T-helper 22 cell (primary cell): ENCODE measurements at regions not wholly inside any gene's neighbourhood (a gene's known extent, or its start where the extent isn't known, plus 50 kb on each side); places are given as distances from the start of the nearest gene placed in this dataset.

Source experiments
- DNase-seq: peaks from one replicate; pipeline ENCODE4 v3.0.0-alpha.2; 2020; ENCODE audit warnings: low read depth

GRCh38 chr6:169082817-169083507 lies 170.7 kb downstream of the THBS2 start:
- DNase-seq = no peak

GRCh38 chr6:169082093-169082492 lies 171.6 kb downstream of the THBS2 start:
- no peak for DNase-seq

- DNase-seq = no peak
These were observed 172.4 kb downstream of the THBS2 start for GRCh38 chr6:169081248-169081647.

- DNase-seq = no peak
These were observed 174.0 kb downstream of the THBS2 start for GRCh38 chr6:169079650-169080049.

GRCh38 chr6:169078399-169079145 lies 175.1 kb downstream of the THBS2 start:
- no peak for DNase-seq

- no peak for DNase-seq
These were observed 177.6 kb downstream of the THBS2 start for GRCh38 chr6:169075915-169076654.

GRCh38 chr6:169075211-169075914 lies 178.3 kb downstream of the THBS2 start:
- DNase-seq = no peak

- DNase-seq = no peak
These were observed 179.1 kb downstream of the THBS2 start for GRCh38 chr6:169074526-169074925.

GRCh38 chr6:169073311-169073710 lies 180.3 kb downstream of the THBS2 start:
- DNase-seq = no peak

GRCh38 chr6:169072127-169073042 lies 181.3 kb downstream of the THBS2 start:
- no peak for DNase-seq

- no peak for DNase-seq
These were observed 182.3 kb downstream of the THBS2 start for GRCh38 chr6:169071394-169071793.

GRCh38 chr6:169070506-169071176 lies 183.0 kb downstream of the THBS2 start:
- no peak for DNase-seq

- DNase-seq = no peak
These were observed 184.3 kb downstream of the THBS2 start for GRCh38 chr6:169069356-169069755.

GRCh38 chr6:169064194-169064593 lies 189.5 kb downstream of the THBS2 start:
- no peak for DNase-seq

- no peak for DNase-seq
These were observed 191.4 kb downstream of the THBS2 start for GRCh38 chr6:169062272-169062671.

GRCh38 chr6:169058634-169059033 lies 195.0 kb downstream of the THBS2 start:
- no peak for DNase-seq

GRCh38 chr6:169052462-169052861 lies 201.2 kb downstream of the THBS2 start:
- DNase-seq = no peak

- DNase-seq = no peak
These were observed 202.3 kb downstream of the THBS2 start for GRCh38 chr6:169051371-169051770.

- no peak for DNase-seq
These were observed 204.8 kb downstream of the THBS2 start for GRCh38 chr6:169048865-169049205.

- DNase-seq = no peak
These were observed 205.3 kb downstream of the THBS2 start for GRCh38 chr6:169048185-169048864.
